GM20000 (cell line): ENCODE measurements at regions not wholly inside any gene's neighbourhood (a gene's known extent, or its start where the extent isn't known, plus 50 kb on each side); places are given as distances from the start of the nearest gene placed in this dataset.

Source experiments
- DNase-seq: peaks from one replicate; pipeline ENCODE4 v3.0.0; 2012; ENCODE audit warnings: low spot score
- CTCF ChIP-seq: IDR thresholded peaks from 2 replicates; pipeline ENCODE4 v1.5.1; 2012; ENCODE audit warnings: mild to moderate bottlenecking, control low read depth; ENCODE audit errors: extremely low read depth, missing control alignments

DNA sequence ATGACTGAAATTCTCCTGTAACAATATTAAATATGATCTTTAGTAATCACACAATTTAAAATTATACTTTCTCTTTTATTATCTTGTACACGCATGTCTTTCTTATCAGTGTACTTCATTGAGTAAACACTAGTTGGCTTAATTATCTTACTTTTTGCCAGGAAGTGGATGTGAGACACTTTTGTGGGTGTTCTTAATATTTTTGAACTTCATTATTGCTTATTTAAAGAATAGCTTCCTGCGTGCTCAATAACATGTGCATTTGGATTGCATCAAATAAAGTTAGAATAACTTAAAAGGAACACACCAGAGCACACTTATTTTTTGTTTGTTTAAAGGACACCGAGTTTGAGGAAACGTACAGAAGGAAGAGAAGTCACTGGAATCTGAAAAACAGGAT lies 128.5 kb upstream of the VEGFC start:
- DNase-seq, result no peak
- TF ChIP-seq CTCF, result no peak

- DNase-seq, result no peak
- TF ChIP-seq CTCF, result no peak
Observed at GRCh38 chr4:176924238-176924637, 131.5 kb upstream of the VEGFC start.

DNA sequence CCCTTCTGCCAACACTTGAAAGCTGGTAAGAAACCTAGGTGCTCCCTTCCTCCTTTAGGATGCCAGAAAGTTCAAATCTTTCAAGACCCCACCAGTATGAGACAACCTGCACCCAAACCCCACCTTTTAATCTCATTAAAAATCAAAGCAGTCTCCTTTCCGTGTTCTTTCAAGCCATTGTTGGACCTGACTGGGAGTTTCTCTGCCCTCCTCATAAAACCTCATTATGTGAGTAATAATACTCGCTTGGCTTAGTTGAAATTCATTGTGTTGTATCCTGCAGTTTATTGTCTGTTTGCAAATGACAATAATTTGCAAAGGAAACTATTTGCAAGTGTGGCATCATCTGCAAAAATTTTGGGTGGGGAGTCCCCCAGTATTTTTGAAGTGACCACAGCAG lies 133.2 kb upstream of the VEGFC start:
- TF ChIP-seq CTCF, result no peak
- no peak for DNase-seq

DNA sequence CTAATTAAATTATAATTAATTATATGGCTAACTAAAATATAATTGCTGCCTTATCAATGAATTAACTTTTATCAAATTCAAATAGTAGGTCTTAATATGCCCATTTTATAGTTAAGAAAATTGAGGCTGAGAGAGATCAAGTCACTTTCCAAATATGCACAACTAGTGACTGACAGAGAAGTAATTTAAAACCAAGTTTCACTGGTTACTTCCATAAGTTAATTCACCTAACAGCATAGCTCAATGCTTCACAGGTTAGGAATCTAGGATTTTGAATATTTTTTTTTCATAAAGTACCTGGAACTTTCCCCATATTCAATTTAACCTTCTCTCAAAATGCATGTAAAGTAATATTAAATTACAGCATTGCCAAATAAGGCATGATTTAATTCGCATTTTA lies 134.4 kb upstream of the VEGFC start:
- no peak for DNase-seq
- no peak for TF ChIP-seq CTCF

- TF ChIP-seq CTCF, result no peak
Observed at GRCh38 chr4:176927664-176928063, 134.9 kb upstream of the VEGFC start.

GRCh38 chr4:176939445-176939844 lies 146.7 kb upstream of the VEGFC start:
- no peak for DNase-seq
- TF ChIP-seq CTCF, result no peak

More at GRCh38 chr4:176927664-176928063, 134.9 kb upstream of the VEGFC start:
- DNase-seq, result no peak

DNA sequence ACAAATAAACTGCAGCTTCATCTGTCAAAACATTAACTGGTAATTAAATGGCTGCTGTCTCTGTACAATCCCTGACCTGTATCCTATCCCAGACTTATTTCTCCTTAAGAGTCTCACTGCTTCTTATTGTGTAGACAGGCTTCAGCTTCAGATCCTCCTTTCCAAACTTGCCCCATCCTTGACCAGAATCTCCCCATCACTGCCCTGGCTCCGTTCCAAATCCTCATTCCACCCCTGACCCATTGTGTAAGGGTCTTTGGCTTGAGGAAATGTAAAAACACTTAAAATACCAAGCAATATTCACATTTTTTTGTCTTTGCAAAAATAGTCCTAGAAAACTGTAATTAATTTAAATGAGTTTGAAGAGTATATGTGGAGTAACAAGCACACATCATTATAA lies 152.6 kb upstream of the VEGFC start:
- no peak for TF ChIP-seq CTCF
- no peak for DNase-seq
